B cell (primary cell): ENCODE measurements at regions not wholly inside any gene's neighbourhood (a gene's known extent, or its start where the extent isn't known, plus 50 kb on each side); places are given as distances from the start of the nearest gene placed in this dataset.

Experiments used
- EZH2 ChIP-seq: IDR thresholded peaks from 2 replicates; pipeline ENCODE4 v1.6.1; 2012; ENCODE audit warnings: borderline replicate concordance, low read depth, mild to moderate bottlenecking, moderate library complexity, low read length; ENCODE audit not compliant: insufficient read depth, poor library complexity, severe bottlenecking
- TF ChIP-seq, protein P1 (sequence below): fragments of 200-600 bp; IDR thresholded peaks from one replicate; pipeline ENCODE4 v1.8.0; 2022; ENCODE audit warnings: antibody characterized with exemption, mild to moderate bottlenecking

DNA sequence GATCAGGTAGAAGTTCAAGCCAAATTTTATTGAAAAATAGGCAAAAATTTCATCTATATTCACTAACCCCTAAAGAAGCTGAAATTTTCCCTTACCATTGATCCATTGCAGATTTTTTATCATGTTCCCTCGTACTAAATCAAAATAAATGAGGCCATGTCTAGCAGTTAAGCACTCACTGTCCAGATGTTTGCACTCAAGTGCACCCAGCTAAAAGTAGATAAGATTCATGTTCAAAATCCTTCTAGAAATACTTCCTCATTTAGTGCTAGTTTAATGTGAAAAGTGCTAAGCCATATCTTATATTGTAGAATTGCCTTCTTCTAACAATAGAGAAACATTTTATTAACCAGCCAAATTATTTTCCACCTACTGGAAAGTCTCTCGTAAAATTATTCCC is 164.7 kb upstream of the UBE2E2 start:
- TF ChIP-seq, protein P1, sequence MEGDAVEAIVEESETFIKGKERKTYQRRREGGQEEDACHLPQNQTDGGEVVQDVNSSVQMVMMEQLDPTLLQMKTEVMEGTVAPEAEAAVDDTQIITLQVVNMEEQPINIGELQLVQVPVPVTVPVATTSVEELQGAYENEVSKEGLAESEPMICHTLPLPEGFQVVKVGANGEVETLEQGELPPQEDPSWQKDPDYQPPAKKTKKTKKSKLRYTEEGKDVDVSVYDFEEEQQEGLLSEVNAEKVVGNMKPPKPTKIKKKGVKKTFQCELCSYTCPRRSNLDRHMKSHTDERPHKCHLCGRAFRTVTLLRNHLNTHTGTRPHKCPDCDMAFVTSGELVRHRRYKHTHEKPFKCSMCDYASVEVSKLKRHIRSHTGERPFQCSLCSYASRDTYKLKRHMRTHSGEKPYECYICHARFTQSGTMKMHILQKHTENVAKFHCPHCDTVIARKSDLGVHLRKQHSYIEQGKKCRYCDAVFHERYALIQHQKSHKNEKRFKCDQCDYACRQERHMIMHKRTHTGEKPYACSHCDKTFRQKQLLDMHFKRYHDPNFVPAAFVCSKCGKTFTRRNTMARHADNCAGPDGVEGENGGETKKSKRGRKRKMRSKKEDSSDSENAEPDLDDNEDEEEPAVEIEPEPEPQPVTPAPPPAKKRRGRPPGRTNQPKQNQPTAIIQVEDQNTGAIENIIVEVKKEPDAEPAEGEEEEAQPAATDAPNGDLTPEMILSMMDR: no peak
- TF ChIP-seq EZH2: no peak
